ENCODE measurements at regions not wholly inside any gene's neighbourhood (a gene's known extent, or its start where the extent isn't known, plus 50 kb on each side); places are given as distances from the start of the nearest gene placed in this dataset.
A peak's percentile ranks its signal among the peaks of the same experiment; 100 is the strongest.

GRCh38 chr2:118489712-118490299 is 357.6 kb downstream of the EN1 start:
- no CpG with 5 or more reads among the region's 6 CpGs for WGBS (ENCODE audit: insufficient coverage, insufficient read length)
- Histone ChIP-seq H3K9me3 (ENCODE audit: control insufficient read depth, insufficient read depth, low read length) (no peaks in the 10 kb centered on the region), H3K4me1 (ENCODE audit: control insufficient read depth, insufficient read depth, low read length) (peaks cover 4% of the 10 kb centered on the region; the same call in 1 of the 2 replicates), H3K27me3 (ENCODE audit: control insufficient read depth, insufficient read depth, low read length) (no peaks in the 10 kb centered on the region), H3K4me3 (ENCODE audit: low read length) (no peak overlapping the region), H3K27ac (ENCODE audit: low read length) (peak overlapping the region; percentile 89), H3K36me3 (ENCODE audit: control insufficient read depth, insufficient read depth, low read length) (no peaks in the 10 kb centered on the region)
- no peak for DNase-seq (ENCODE audit: low read depth, low spot score)

- no peak overlapping the region for H3K27ac ChIP-seq (ENCODE audit: low read length)
- no peak for DNase-seq (ENCODE audit: low read depth, low spot score)
- no CpG with 5 or more reads among the region's 1 CpG for WGBS (ENCODE audit: insufficient coverage, insufficient read length)
- no peaks in the 10 kb centered on the region for H3K36me3 ChIP-seq (ENCODE audit: control insufficient read depth, insufficient read depth, low read length)
- H3K27me3 ChIP-seq (ENCODE audit: control insufficient read depth, insufficient read depth, low read length), result no peaks in the 10 kb centered on the region
- H3K4me1 ChIP-seq (ENCODE audit: control insufficient read depth, insufficient read depth, low read length), result peaks cover 3% of the 10 kb centered on the region
- H3K9me3 ChIP-seq (ENCODE audit: control insufficient read depth, insufficient read depth, low read length), result no peaks in the 10 kb centered on the region
- H3K4me3 ChIP-seq (ENCODE audit: low read length), result no peak overlapping the region
Measured at GRCh38 chr2:118481299-118481698, 366.1 kb downstream of the EN1 start.

- no peaks in the 10 kb centered on the region for H3K36me3 ChIP-seq (ENCODE audit: control insufficient read depth, insufficient read depth, low read length)
- H3K4me1 ChIP-seq (ENCODE audit: control insufficient read depth, insufficient read depth, low read length), result peaks cover 3% of the 10 kb centered on the region
- DNase-seq (ENCODE audit: low read depth, low spot score), result no peak
- no peak overlapping the region for H3K4me3 ChIP-seq (ENCODE audit: low read length)
- H3K27ac ChIP-seq (ENCODE audit: low read length), result no peak overlapping the region
- no peaks in the 10 kb centered on the region for H3K27me3 ChIP-seq (ENCODE audit: control insufficient read depth, insufficient read depth, low read length)
- H3K9me3 ChIP-seq (ENCODE audit: control insufficient read depth, insufficient read depth, low read length), result no peaks in the 10 kb centered on the region
- no CpG with 5 or more reads among the region's 5 CpGs for WGBS (ENCODE audit: insufficient coverage, insufficient read length)
Measured at GRCh38 chr2:118479020-118479419, 368.4 kb downstream of the EN1 start.

GRCh38 chr2:118477111-118477862 is 370.2 kb downstream of the EN1 start:
- no CpG with 5 or more reads among the region's 8 CpGs for WGBS (ENCODE audit: insufficient coverage, insufficient read length)
- no peak overlapping the region for H3K27ac ChIP-seq (ENCODE audit: low read length)
- peaks cover 3% of the 10 kb centered on the region for H3K4me1 ChIP-seq (ENCODE audit: control insufficient read depth, insufficient read depth, low read length)
- no peak for DNase-seq (ENCODE audit: low read depth, low spot score)
- H3K9me3 ChIP-seq (ENCODE audit: control insufficient read depth, insufficient read depth, low read length), result no peaks in the 10 kb centered on the region
- no peak overlapping the region for H3K4me3 ChIP-seq (ENCODE audit: low read length)
- no peaks in the 10 kb centered on the region for H3K27me3 ChIP-seq (ENCODE audit: control insufficient read depth, insufficient read depth, low read length)
- no peaks in the 10 kb centered on the region for H3K36me3 ChIP-seq (ENCODE audit: control insufficient read depth, insufficient read depth, low read length)

GRCh38 chr2:118475622-118476205 is 371.7 kb downstream of the EN1 start:
- H3K27me3 ChIP-seq (ENCODE audit: control insufficient read depth, insufficient read depth, low read length), result no peaks in the 10 kb centered on the region
- DNase-seq (ENCODE audit: low read depth, low spot score), result no peak
- peaks cover 3% of the 10 kb centered on the region for H3K4me1 ChIP-seq (ENCODE audit: control insufficient read depth, insufficient read depth, low read length)
- no peak overlapping the region for H3K4me3 ChIP-seq (ENCODE audit: low read length)
- WGBS (ENCODE audit: insufficient coverage, insufficient read length), result no CpG with 5 or more reads among the region's 9 CpGs
- H3K36me3 ChIP-seq (ENCODE audit: control insufficient read depth, insufficient read depth, low read length), result no peaks in the 10 kb centered on the region
- no peak overlapping the region for H3K27ac ChIP-seq (ENCODE audit: low read length)
- no peaks in the 10 kb centered on the region for H3K9me3 ChIP-seq (ENCODE audit: control insufficient read depth, insufficient read depth, low read length)

GRCh38 chr2:118474541-118474920 is 372.9 kb downstream of the EN1 start:
- Histone ChIP-seq H3K4me1 (ENCODE audit: control insufficient read depth, insufficient read depth, low read length) (peaks cover 3% of the 10 kb centered on the region), H3K27me3 (ENCODE audit: control insufficient read depth, insufficient read depth, low read length) (no peaks in the 10 kb centered on the region), H3K9me3 (ENCODE audit: control insufficient read depth, insufficient read depth, low read length) (no peaks in the 10 kb centered on the region), H3K36me3 (ENCODE audit: control insufficient read depth, insufficient read depth, low read length) (no peaks in the 10 kb centered on the region), H3K4me3 (ENCODE audit: low read length) (no peak overlapping the region), H3K27ac (ENCODE audit: low read length) (no peak overlapping the region)
- WGBS (ENCODE audit: insufficient coverage, insufficient read length), result no CpG with 5 or more reads among the region's 3 CpGs
- no peak for DNase-seq (ENCODE audit: low read depth, low spot score)

- H3K9me3 ChIP-seq (ENCODE audit: control insufficient read depth, insufficient read depth, low read length), result no peaks in the 10 kb centered on the region
- H3K4me3 ChIP-seq (ENCODE audit: low read length), result no peak overlapping the region
- H3K4me1 ChIP-seq (ENCODE audit: control insufficient read depth, insufficient read depth, low read length), result no peaks in the 10 kb centered on the region; the same call in 1 of the 2 replicates
- no peak overlapping the region for H3K27ac ChIP-seq (ENCODE audit: low read length)
- H3K27me3 ChIP-seq (ENCODE audit: control insufficient read depth, insufficient read depth, low read length), result no peaks in the 10 kb centered on the region
- DNase-seq (ENCODE audit: low read depth, low spot score), result no peak
- no peaks in the 10 kb centered on the region for H3K36me3 ChIP-seq (ENCODE audit: control insufficient read depth, insufficient read depth, low read length)
- WGBS (ENCODE audit: insufficient coverage, insufficient read length), result no CpG with 5 or more reads among the region's 8 CpGs
Measured at GRCh38 chr2:118473846-118474540, 373.5 kb downstream of the EN1 start.

- no peaks in the 10 kb centered on the region; the same call in 1 of the 2 replicates for H3K4me1 ChIP-seq (ENCODE audit: control insufficient read depth, insufficient read depth, low read length)
- no peaks in the 10 kb centered on the region for H3K36me3 ChIP-seq (ENCODE audit: control insufficient read depth, insufficient read depth, low read length)
- DNase-seq (ENCODE audit: low read depth, low spot score), result no peak
- no CpG with 5 or more reads among the region's 5 CpGs for WGBS (ENCODE audit: insufficient coverage, insufficient read length)
- H3K4me3 ChIP-seq (ENCODE audit: low read length), result no peak overlapping the region
- H3K27me3 ChIP-seq (ENCODE audit: control insufficient read depth, insufficient read depth, low read length), result no peaks in the 10 kb centered on the region
- H3K27ac ChIP-seq (ENCODE audit: low read length), result no peak overlapping the region
- H3K9me3 ChIP-seq (ENCODE audit: control insufficient read depth, insufficient read depth, low read length), result no peaks in the 10 kb centered on the region
Measured at GRCh38 chr2:118473241-118473640, 374.2 kb downstream of the EN1 start.

- Histone ChIP-seq H3K4me1 (ENCODE audit: control insufficient read depth, insufficient read depth, low read length) (no peaks in the 10 kb centered on the region; the same call in 1 of the 2 replicates), H3K4me3 (ENCODE audit: low read length) (no peak overlapping the region), H3K9me3 (ENCODE audit: control insufficient read depth, insufficient read depth, low read length) (no peaks in the 10 kb centered on the region), H3K27ac (ENCODE audit: low read length) (no peak overlapping the region), H3K36me3 (ENCODE audit: control insufficient read depth, insufficient read depth, low read length) (no peaks in the 10 kb centered on the region), H3K27me3 (ENCODE audit: control insufficient read depth, insufficient read depth, low read length) (no peaks in the 10 kb centered on the region)
- no CpG with 5 or more reads among the region's 4 CpGs for whole genome bisulfite sequencing (ENCODE audit: insufficient coverage, insufficient read length)
- DNase-seq (ENCODE audit: low read depth, low spot score), result no peak
Measured at GRCh38 chr2:118470297-118470696, 377.2 kb downstream of the EN1 start.

- WGBS (ENCODE audit: insufficient coverage, insufficient read length), result no CpG with 5 or more reads among the region's 6 CpGs
- H3K9me3 ChIP-seq (ENCODE audit: control insufficient read depth, insufficient read depth, low read length), result no peaks in the 10 kb centered on the region
- no peak overlapping the region for H3K4me3 ChIP-seq (ENCODE audit: low read length)
- H3K4me1 ChIP-seq (ENCODE audit: control insufficient read depth, insufficient read depth, low read length), result no peaks in the 10 kb centered on the region; the same call in 1 of the 2 replicates
- no peak overlapping the region for H3K27ac ChIP-seq (ENCODE audit: low read length)
- no peaks in the 10 kb centered on the region for H3K27me3 ChIP-seq (ENCODE audit: control insufficient read depth, insufficient read depth, low read length)
- no peak for DNase-seq (ENCODE audit: low read depth, low spot score)
- H3K36me3 ChIP-seq (ENCODE audit: control insufficient read depth, insufficient read depth, low read length), result no peaks in the 10 kb centered on the region
Measured at GRCh38 chr2:118469103-118469502, 378.3 kb downstream of the EN1 start.
